Globus pallidus (tissue), 1 donor: ENCODE measurements at regions not wholly inside any gene's neighbourhood (a gene's known extent, or its start where the extent isn't known, plus 50 kb on each side); places are given as distances from the start of the nearest gene placed in this dataset.

Source experiments
- DNase-seq: peaks from one replicate; pipeline ENCODE4 v3.0.0-alpha.2; 2015; ENCODE audit warnings: low spot score

DNA sequence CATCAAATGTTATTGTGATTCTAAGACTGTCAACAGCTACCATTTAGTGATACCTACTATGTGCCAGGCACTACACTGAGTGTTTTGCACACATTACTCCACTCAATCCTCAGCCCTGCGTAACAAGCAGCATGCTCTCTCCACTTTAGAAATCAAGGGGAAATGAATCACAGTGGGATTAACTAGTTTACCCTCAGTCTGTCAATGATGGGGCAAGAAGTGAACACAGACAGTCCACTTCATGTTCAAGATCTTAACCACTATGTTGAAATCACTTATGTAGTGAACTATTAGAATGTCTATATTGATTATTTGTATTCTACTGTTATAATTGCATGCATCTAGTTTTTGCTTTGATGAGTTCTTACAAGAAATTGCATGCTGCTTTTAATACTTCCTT is 165.3 kb downstream of the LTN1 start:
- no peak for DNase-seq

GRCh38 chr21:28826569-28826968 is 166.1 kb downstream of the LTN1 start:
- DNase-seq = no peak

DNA sequence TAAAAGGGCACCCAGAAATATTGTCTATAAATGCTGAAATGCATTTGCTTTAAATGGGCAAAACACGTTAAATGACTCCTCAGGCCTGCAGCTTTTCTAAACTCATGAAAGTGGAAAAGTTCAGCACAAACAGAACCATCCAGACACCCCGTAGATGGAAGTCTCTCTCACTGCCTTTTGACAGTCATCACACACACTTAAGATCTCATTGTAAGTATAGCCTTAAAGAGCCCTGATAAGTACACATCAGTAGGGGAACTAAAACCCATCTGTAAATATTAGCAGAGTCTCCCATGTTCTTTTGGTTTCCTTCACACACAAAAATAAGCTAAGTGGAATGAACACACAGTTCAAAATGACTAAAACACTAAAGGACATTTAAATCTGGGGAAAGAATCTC is 166.7 kb downstream of the LTN1 start:
- DNase-seq = no peak

- no peak for DNase-seq
These were observed 169.2 kb downstream of the LTN1 start for GRCh38 chr21:28823429-28823828.

DNA sequence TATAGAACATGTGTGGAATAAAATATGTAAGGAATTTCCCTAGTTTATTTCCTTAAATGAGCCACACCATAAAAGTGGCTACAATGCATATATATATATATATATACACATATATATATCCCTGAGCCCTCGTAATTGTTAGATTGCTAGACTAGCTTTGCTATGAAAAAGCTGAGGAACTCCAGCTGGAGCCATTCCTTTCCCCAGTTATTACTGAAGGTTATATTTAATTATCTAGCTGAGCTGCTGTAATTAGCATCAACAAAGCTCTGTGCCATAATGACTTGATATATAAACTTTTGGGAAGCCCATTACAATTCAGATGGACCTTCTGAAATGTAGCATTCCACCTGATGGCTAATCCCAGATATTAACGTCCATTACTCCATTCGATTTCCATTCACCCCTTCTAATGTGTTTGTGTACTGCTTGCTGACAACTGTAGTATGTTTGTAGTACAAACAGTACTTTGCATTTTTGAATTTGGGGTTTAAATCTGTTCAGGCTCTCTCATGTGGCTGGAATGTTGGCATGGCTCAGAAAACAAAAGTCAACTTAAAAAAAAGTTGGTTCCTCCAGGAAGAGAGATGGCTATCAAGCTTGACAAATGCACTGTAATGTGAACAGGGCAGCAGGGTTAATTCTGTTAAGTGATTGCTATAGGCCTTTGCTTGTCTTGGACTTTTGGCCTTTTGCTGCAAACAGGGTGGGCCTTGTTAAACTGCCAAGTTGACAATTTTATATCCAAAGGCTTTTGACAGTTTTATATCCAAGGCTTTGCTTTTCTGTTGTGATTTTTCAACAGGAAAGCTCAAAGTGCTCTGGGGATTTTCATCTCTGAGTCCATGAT is 170.0 kb downstream of the LTN1 start:
- DNase-seq = no peak

DNA sequence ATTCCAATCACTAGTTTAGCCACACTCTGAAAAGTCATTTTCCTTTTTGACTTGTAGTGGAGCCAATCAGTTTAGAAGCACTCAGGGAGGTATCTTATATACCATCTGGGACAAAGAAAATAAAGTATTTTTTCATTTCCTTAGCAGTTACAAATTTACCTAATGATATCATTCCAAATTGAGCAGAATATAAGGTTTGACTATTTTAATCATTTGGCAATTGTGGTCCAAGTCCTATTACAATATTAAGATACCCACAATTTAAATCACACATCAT is 170.6 kb downstream of the LTN1 start:
- no peak for DNase-seq

GRCh38 chr21:28821276-28822122 is 171.2 kb downstream of the LTN1 start:
- no peak for DNase-seq

DNA sequence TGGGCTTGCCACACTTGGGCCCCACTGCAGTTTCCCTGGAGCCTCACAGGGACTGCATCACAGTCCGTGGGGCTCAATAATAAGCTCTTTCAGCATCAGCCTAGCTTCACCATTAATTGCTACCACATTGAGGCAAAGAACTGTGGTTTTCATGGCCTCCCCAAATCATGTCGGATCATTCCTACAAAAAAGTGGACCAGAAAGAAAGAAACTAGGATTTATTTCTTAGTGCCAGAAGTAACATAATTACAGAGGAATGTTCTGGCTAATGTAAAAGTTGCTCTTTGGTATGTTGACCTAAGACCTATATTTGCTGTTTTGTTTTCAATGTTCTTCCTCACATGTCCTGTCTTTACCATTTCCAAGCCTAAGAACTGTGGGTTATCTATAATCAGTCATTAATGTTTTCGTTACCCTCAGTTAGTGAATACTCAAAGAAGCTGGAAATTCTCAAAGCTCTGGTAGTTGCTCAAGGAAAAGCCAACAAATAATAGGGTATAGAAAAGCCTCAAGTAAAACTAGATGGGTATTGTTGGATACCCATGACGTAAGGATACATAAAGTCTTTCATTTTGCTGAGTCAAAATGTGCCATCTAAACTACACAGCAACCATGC is 173.9 kb downstream of the LTN1 start:
- no peak for DNase-seq

- no peak for DNase-seq
These were observed 174.8 kb downstream of the LTN1 start for GRCh38 chr21:28817871-28818270.

- no peak for DNase-seq
These were observed 180.8 kb downstream of the LTN1 start for GRCh38 chr21:28811860-28812259.

DNA sequence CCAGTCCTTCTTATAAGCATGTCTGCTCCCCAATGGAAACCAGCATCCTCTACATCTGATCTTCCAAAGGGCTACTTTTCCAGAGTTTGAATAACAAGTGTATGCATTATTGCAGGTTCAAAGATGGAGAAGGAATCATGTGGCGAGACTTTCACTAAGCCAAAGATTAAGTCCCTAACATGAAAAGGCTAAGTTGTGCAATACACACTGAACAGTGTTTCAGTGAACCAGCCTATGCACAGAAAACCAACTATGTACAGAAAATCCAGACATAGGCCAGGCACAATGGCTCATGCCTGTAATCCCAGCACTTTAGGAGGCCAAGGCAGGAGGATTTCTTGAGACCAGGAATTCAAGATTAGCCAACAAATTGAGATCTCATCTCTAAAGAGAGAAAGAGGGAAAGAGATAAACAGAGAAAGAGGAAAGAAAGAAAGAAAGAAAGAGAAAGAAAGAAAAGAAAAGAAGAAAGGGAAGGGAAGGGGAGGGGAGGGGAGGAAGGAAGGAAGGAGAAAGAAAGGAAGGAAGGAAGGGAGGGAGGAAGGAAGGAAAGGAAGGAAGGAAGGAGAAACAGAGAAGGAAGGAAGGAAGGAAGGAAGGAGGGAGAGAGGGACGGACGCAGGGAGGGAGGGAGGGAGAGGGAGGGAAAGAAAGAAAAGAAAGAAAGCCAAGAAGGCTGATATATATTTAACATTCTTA is 181.7 kb downstream of the LTN1 start:
- DNase-seq = no peak

DNA sequence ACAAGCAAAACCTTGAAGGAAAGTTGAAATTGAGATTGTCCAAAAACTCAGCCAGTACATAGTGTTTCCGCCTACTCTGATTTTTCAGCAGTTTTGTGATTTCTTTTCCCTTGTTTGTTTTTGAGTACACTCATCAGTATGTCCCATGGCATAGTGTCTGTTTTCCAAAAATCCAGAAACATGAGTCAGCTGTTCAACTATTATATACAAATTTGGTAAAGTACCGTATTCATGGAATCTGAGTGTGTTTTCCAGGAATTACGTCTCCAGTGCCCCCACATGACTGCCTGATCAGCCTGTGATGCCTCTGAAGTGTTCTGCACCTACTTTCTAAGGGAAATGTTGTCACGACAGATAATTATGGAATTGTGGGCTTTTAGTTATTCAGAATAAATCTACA is 186.8 kb downstream of the LTN1 start:
- DNase-seq = no peak

DNA sequence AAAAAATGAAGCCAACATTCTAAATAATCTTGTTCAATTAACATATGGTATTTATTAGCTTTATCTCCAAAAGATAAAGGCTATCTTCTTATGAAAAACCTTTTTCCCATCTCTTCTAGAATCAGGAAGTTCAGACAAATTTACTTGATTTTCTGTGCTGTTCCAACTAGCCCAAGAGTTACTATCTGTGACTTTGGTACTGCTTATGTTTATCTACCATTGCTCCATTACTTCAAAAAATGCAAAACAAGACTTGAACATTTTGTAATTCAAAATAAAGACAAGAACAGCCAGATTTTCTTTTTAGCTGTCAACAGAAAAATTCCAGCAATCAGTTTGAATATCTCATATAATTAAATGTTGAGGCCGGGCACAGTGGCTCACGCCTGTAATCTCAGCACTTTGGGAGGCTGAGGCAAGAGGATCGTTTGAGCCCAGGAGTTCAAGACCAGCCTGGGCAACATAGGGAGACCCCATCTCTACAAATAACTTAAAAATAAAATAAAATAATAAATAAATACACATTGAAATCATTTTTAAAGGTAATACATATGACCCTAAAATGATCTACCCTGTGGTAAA is 188.5 kb downstream of the LTN1 start:
- no peak for DNase-seq

- no peak for DNase-seq
These were observed 190.8 kb downstream of the LTN1 start for GRCh38 chr21:28801906-28802305.

GRCh38 chr21:28799926-28800325 is 192.8 kb downstream of the LTN1 start:
- DNase-seq = no peak

DNA sequence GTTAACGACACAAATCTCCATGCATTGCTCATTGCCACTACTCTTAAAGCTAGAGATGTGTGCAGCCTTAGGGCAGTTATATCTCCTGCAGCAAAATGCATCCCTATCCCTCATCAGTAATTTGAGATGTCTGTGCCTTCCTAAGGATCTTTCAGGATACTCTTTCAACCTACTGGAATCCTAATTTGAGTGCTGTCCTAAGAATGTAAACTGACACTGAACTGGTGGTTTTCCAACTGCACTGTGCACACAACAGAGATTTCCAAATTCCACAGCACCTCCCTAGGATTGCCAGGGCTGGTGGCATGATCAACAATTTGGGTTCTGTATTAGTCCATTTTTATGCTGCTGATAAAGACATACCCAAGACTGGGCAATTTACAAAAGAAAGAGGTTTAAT is 193.9 kb downstream of the LTN1 start:
- DNase-seq = no peak

GRCh38 chr21:28795251-28795650 is 197.4 kb downstream of the LTN1 start:
- no peak for DNase-seq

- peak; percentile 12 for DNase-seq
These were observed 198.3 kb downstream of the LTN1 start for GRCh38 chr21:28794371-28794851.

DNA sequence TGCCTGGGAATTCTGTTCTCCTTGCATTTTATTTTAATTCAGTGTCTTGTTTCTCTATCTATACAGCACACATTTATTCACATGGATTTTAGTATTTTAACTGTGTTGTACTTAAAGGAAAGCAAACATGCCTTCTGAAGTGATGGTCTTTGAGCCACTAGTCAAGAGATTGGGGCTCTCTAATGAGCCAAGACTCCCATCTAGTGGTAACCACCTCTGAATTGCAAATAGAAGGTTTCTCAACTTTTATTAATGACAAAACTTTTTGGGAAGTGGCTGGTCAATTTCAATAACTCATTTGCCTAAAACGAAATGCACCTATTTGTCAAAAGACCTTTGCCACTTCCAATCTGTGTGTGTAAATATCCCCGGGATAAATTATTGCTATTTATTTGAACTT is 199.6 kb downstream of the LTN1 start:
- peak; percentile 47 for DNase-seq

DNA sequence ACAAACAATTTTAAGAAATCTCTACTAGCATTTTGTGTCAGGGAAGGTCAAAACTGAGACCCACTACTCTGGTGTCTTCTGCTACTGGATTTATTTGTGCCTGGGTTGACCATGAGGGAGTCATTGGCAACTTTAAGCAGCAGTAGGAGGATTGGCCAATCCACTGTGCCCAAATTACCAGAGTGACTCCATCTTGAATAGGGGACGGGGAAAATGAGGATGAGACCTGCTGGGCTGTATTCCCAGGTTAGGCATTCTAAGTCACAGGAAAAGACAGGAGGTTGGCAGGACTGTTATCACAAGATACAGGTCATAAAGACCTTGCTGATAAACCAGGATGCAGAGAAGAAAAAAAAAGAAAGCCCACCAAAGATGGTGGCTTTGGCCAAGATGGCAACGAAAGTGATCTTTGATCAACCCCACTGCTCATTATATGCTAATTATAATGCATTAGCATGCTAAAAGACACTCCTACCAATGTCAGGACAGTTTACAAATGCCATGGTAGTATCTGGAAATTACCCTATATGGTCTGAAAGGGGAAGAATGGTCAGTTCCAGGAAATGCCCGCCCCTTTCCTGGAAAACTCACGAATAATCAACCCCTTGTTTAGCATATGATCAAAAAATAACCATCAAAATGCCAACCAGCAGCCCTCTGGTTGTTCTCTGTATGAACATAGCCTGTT is 200.9 kb downstream of the LTN1 start:
- no peak for DNase-seq

- peak; percentile 36 for DNase-seq
These were observed 202.3 kb downstream of the LTN1 start for GRCh38 chr21:28790335-28790734.
